ENCODE measurements at regions not wholly inside any gene's neighbourhood (a gene's known extent, or its start where the extent isn't known, plus 50 kb on each side); places are given as distances from the start of the nearest gene placed in this dataset.

GRCh38 chr11:107250017-107250416 lies 207.6 kb downstream of the CWF19L2 start (continued):
- TF ChIP-seq ZNF274 (IDR thresholded peaks at IDR 0.05; ENCODE audit: low read depth, low read length): no peak

- no peaks in the 10 kb centered on the region for H3K27me3 ChIP-seq (ENCODE audit: insufficient read depth, low read length)
- CTCF ChIA-PET: no interaction called here
- BruUV-seq (replicated peaks): no TSS peak
Measured at GRCh38 chr11:107249054-107249453, 208.6 kb downstream of the CWF19L2 start.

GRCh38 chr11:107247167-107247861 lies 210.3 kb downstream of the CWF19L2 start:
- Histone ChIP-seq H4K20me1 (ENCODE audit: insufficient read depth) (no peaks in the 10 kb centered on the region), H3K27me3 (ENCODE audit: insufficient read depth, low read length) (no peaks in the 10 kb centered on the region), H2AFZ (ENCODE audit: low read depth, low read length, poor library complexity, severe bottlenecking) (no peak overlapping the region), H3K9ac (ENCODE audit: low read length) (no peak overlapping the region), H3K9me3 (ENCODE audit: control insufficient read depth in 1 of 2, insufficient read depth in 1 of 2, low read depth in 1 of 2, low read length in 2 of 2) (no peaks in the 10 kb centered on the region), H3K4me1 (ENCODE audit: control insufficient read depth in 1 of 2, insufficient read depth in 2 of 2, low read length in 2 of 2) (no peaks in the 10 kb centered on the region), H3K9me2 (ENCODE audit: insufficient read depth) (no peaks in the 10 kb centered on the region), H3K4me3 (replicated peaks in 1 of 2; ENCODE audit: low read depth in 1 of 2, low read length in 2 of 2) (no peak overlapping the region), H3K4me2 (ENCODE audit: low read length) (no peak overlapping the region), H3K36me3 (ENCODE audit: control insufficient read depth in 1 of 2, insufficient read depth in 2 of 2, low read length in 2 of 2) (no peaks in the 10 kb centered on the region), H3K79me2 (ENCODE audit: insufficient read depth, low read length) (no peaks in the 10 kb centered on the region), H3K27ac (ENCODE audit: low read depth, low read length) (no peak overlapping the region)
- CTCF ChIA-PET: no interaction called here
- RAD21 ChIA-PET (ENCODE audit: low non-redundant PET in 1 of 2, low total read pairs in 2 of 2, uncharacterized antibody in 2 of 2, unreplicated experiment in 2 of 2): no interaction called here
- TF ChIP-seq SIN3A (IDR thresholded peaks at IDR 0.05; ENCODE audit: low read depth) (no peak), YY1 (IDR thresholded peaks at IDR 0.05; ENCODE audit: extremely low read depth, insufficient replicate concordance, low read depth, low read length) (no peak), RAD21 (IDR thresholded peaks at IDR 0.05; ENCODE audit: low read depth) (no peak), POLR2A (IDR thresholded peaks at IDR 0.05; ENCODE audit: borderline replicate concordance, extremely low read depth, insufficient read depth, insufficient read length) (no peak), CTCF (IDR thresholded peaks at IDR 0.05 in 2 of 3, conservative IDR thresholded peaks at IDR 0.05 in 1 of 3; ENCODE audit: borderline replicate concordance in 1 of 3, insufficient read depth in 1 of 3, low read depth in 2 of 3, low read length in 2 of 3) (no peak), CBX3 (IDR thresholded peaks at IDR 0.05; ENCODE audit: low read depth) (no peak), EGR1 (IDR thresholded peaks at IDR 0.05; ENCODE audit: low read depth) (no peak), ELF1 (IDR thresholded peaks at IDR 0.05; ENCODE audit: borderline replicate concordance, low read depth) (no peak)
- POLR2A ChIA-PET: no interaction called here
- intact Hi-C loops (cut with micrococcal nuclease): no loop called here
- no TSS peak for BruUV-seq (replicated peaks)
- ATAC-seq (no peak), DNase-seq (ENCODE audit: low read depth, low spot score) (no peak)

More at GRCh38 chr11:107249054-107249453, 208.6 kb downstream of the CWF19L2 start:
- Histone ChIP-seq H3K4me1 (ENCODE audit: control insufficient read depth in 1 of 2, insufficient read depth in 2 of 2, low read length in 2 of 2) (no peaks in the 10 kb centered on the region), H3K9ac (ENCODE audit: low read length) (no peak overlapping the region), H2AFZ (ENCODE audit: low read depth, low read length, poor library complexity, severe bottlenecking) (no peak overlapping the region), H3K9me2 (ENCODE audit: insufficient read depth) (no peaks in the 10 kb centered on the region), H3K36me3 (ENCODE audit: control insufficient read depth in 1 of 2, insufficient read depth in 2 of 2, low read length in 2 of 2) (no peaks in the 10 kb centered on the region), H3K79me2 (ENCODE audit: insufficient read depth, low read length) (no peaks in the 10 kb centered on the region), H3K27ac (ENCODE audit: low read depth, low read length) (no peak overlapping the region), H3K9me3 (ENCODE audit: control insufficient read depth in 1 of 2, insufficient read depth in 1 of 2, low read depth in 1 of 2, low read length in 2 of 2) (no peaks in the 10 kb centered on the region), H3K4me2 (ENCODE audit: low read length) (no peak overlapping the region), H3K4me3 (replicated peaks in 1 of 2; ENCODE audit: low read depth in 1 of 2, low read length in 2 of 2) (no peak overlapping the region), H4K20me1 (ENCODE audit: insufficient read depth) (no peaks in the 10 kb centered on the region)
- DNase-seq (ENCODE audit: low read depth, low spot score): no peak
- ChIA-PET RAD21 (ENCODE audit: low non-redundant PET in 1 of 2, low total read pairs in 2 of 2, uncharacterized antibody in 2 of 2, unreplicated experiment in 2 of 2) (no interaction called here), POLR2A (no interaction called here)
- intact Hi-C loops (cut with micrococcal nuclease): no loop called here
- TF ChIP-seq TCF7L2 (IDR thresholded peaks at IDR 0.05; ENCODE audit: borderline replicate concordance, extremely low read depth, insufficient read depth, insufficient read length) (no peak), EGR1 (IDR thresholded peaks at IDR 0.05; ENCODE audit: low read depth) (no peak), ZFX (IDR thresholded peaks at IDR 0.05) (no peak), SIN3A (IDR thresholded peaks at IDR 0.05; ENCODE audit: low read depth) (no peak), FOSL1 (IDR thresholded peaks at IDR 0.05; ENCODE audit: low read depth) (no peak)
- no peak for ATAC-seq
